Retinal pigment epithelial cell (primary cell): ENCODE measurements at regions not wholly inside any gene's neighbourhood (a gene's known extent, or its start where the extent isn't known, plus 50 kb on each side); places are given as distances from the start of the nearest gene placed in this dataset.

Experiments
- DNase-seq: peaks from one replicate; pipeline ENCODE4 v3.0.0-alpha.2; 2010; ENCODE audit warnings: low read depth
- H3K4me3 ChIP-seq: 2 replicates; pipeline ENCODE4 v1.5.1; 2011; ENCODE audit warnings: mild to moderate bottlenecking, low read length, control low read depth, moderate library complexity
- TF ChIP-seq, protein P1 (sequence below): conservative IDR thresholded peaks from 2 replicates; pipeline ENCODE4 v1.5.1; 2011; ENCODE audit warnings: low read depth, low read length, control low read depth, inconsistent platforms

- no peak overlapping the region for H3K4me3 ChIP-seq
- TF ChIP-seq, protein P1, sequence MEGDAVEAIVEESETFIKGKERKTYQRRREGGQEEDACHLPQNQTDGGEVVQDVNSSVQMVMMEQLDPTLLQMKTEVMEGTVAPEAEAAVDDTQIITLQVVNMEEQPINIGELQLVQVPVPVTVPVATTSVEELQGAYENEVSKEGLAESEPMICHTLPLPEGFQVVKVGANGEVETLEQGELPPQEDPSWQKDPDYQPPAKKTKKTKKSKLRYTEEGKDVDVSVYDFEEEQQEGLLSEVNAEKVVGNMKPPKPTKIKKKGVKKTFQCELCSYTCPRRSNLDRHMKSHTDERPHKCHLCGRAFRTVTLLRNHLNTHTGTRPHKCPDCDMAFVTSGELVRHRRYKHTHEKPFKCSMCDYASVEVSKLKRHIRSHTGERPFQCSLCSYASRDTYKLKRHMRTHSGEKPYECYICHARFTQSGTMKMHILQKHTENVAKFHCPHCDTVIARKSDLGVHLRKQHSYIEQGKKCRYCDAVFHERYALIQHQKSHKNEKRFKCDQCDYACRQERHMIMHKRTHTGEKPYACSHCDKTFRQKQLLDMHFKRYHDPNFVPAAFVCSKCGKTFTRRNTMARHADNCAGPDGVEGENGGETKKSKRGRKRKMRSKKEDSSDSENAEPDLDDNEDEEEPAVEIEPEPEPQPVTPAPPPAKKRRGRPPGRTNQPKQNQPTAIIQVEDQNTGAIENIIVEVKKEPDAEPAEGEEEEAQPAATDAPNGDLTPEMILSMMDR: no peak
These were observed 229.1 kb upstream of the ZFHX3 start for GRCh38 chr16:73277071-73277470.

GRCh38 chr16:73275448-73275847 is 227.5 kb upstream of the ZFHX3 start:
- TF ChIP-seq, protein P1: no peak
- DNase-seq: no peak

More at GRCh38 chr16:73277071-73277470, 229.1 kb upstream of the ZFHX3 start:
- no peak for DNase-seq

DNA sequence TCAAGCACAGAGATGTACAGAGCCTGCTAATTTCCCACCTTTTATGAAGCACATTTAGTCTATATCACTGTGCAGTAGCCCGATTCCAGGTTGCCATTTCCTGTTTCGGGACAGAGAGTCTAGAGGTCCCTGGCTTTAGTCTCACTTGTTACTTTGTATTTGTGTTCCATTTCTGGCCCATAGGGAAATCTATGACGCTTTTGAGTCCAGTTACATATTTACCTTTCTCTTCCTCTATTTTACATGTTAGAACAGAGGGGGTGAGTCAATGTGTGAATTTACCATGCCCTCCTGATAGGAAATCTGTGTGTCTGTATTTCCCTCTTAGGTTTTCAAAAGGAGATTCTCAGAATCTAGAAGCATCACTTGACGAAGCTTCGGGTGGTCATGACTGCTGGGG is 227.1 kb upstream of the ZFHX3 start:
- TF ChIP-seq, protein P1: no peak
- no peak for DNase-seq
- H3K4me3 ChIP-seq: no peak overlapping the region

More at GRCh38 chr16:73275448-73275847, 227.5 kb upstream of the ZFHX3 start:
- no peak overlapping the region for H3K4me3 ChIP-seq

DNA sequence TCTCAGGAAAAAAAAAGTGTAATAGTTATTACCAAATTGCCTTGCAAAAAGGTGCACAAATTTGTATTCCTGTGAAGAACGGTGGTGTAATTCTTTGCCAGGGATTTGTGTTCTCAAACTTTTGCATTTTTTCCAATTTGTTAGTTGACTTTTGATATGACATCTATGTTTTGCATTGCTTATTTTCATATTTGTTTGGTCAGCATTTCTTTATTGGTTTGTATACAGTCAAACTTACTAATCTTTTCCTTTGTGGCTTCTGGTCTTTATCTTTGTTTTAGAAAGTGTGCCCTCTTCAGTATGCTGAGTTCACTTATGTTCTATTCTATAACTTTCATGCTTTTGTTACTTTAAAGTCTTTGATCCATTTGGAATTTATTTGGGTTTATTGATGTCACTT is 226.2 kb upstream of the ZFHX3 start:
- DNase-seq: no peak
- TF ChIP-seq, protein P1: no peak
- H3K4me3 ChIP-seq: no peak overlapping the region

DNA sequence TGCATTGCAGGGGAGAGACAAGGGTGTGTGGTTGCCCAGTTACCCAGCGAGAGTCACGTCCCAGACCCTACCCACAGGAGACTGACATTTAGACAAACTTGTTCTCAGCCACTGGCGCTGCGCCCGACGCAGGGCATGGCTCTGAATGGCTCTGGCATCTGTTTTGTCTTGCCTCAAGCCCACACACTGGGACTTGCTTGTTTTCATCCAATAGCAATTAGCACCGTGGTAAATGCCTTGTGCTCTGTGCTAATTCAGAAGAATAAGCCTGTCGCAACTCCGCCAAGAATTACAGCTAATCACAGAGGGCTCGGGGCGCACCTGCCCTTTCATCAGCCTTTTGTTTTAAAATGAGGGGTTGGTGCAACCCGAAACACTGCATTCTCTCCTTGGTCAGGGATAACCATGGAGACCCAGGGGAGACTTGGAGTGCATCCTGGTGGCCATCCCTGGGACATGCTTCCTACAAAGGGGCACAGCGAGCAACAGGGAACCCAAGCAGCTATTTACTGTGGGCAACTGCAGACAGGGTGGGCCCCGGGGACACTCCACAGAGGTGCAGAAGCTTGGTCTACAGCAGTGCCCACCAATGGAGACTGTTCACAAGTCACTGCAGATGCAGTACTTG is 220.6 kb upstream of the ZFHX3 start:
- no peak overlapping the region for H3K4me3 ChIP-seq
- TF ChIP-seq, protein P1: peak; percentile 17
- DNase-seq: peak; percentile 3

GRCh38 chr16:73265935-73266334 is 218.0 kb upstream of the ZFHX3 start:
- no peak for DNase-seq
- H3K4me3 ChIP-seq: no peak overlapping the region
- TF ChIP-seq, protein P1: no peak

GRCh38 chr16:73265124-73265837 is 217.4 kb upstream of the ZFHX3 start:
- TF ChIP-seq, protein P1: no peak
- DNase-seq: no peak
- no peak overlapping the region for H3K4me3 ChIP-seq
